GM06990 (cell line): ENCODE measurements at regions not wholly inside any gene's neighbourhood (a gene's known extent, or its start where the extent isn't known, plus 50 kb on each side); places are given as distances from the start of the nearest gene placed in this dataset.

Source experiments
- DNase-seq: peaks from one replicate; pipeline ENCODE4 v3.0.0-alpha.2; 2011; ENCODE audit not compliant: insufficient read length; ENCODE audit errors: extremely low read depth
- H3K27me3 ChIP-seq: replicated peaks from 2 replicates; pipeline ENCODE4 v1.6.0; 2011; ENCODE audit warnings: low read length; ENCODE audit not compliant: control insufficient read depth, insufficient read depth
- H3K36me3 ChIP-seq: 2 replicates; pipeline ENCODE4 v1.5.1; 2011; ENCODE audit warnings: low read length; ENCODE audit not compliant: control insufficient read depth, insufficient read depth
- H3K4me3 ChIP-seq: replicated peaks from 2 replicates; pipeline ENCODE4 v1.5.1; 2011; ENCODE audit warnings: low read depth, mild to moderate bottlenecking, control low read depth, low read length
- CTCF ChIP-seq: IDR thresholded peaks from 2 replicates; pipeline ENCODE4 v1.5.1; 2011; ENCODE audit warnings: low read length, control low read depth, mild to moderate bottlenecking, inconsistent platforms; ENCODE audit not compliant: insufficient read depth, poor library complexity, severe bottlenecking

- Histone ChIP-seq H3K36me3 (no peaks in the 10 kb centered on the region), H3K27me3 (no peaks in the 10 kb centered on the region), H3K4me3 (no peak overlapping the region)
- DNase-seq: no peak
- TF ChIP-seq CTCF: no peak
Observed at GRCh38 chr14:28361486-28361885, 405.1 kb upstream of the FOXG1 start.

GRCh38 chr14:28365510-28365909 is 401.1 kb upstream of the FOXG1 start:
- Histone ChIP-seq H3K36me3 (no peaks in the 10 kb centered on the region), H3K27me3 (no peaks in the 10 kb centered on the region), H3K4me3 (no peak overlapping the region)
- no peak for DNase-seq
- no peak for TF ChIP-seq CTCF

GRCh38 chr14:28373721-28374120 is 392.9 kb upstream of the FOXG1 start:
- H3K4me3 ChIP-seq: no peak overlapping the region
- no peak for TF ChIP-seq CTCF
- H3K27me3 ChIP-seq: no peaks in the 10 kb centered on the region
- no peaks in the 10 kb centered on the region for H3K36me3 ChIP-seq
- no peak for DNase-seq

- no peaks in the 10 kb centered on the region for H3K36me3 ChIP-seq
- no peak for DNase-seq
- H3K27me3 ChIP-seq: no peaks in the 10 kb centered on the region
- no peak for TF ChIP-seq CTCF
- H3K4me3 ChIP-seq: no peak overlapping the region
Observed at GRCh38 chr14:28375295-28375694, 391.3 kb upstream of the FOXG1 start.

- no peaks in the 10 kb centered on the region for H3K36me3 ChIP-seq
- H3K27me3 ChIP-seq: no peaks in the 10 kb centered on the region
- no peak for DNase-seq
- no peak overlapping the region for H3K4me3 ChIP-seq
- TF ChIP-seq CTCF: no peak
Observed at GRCh38 chr14:28381656-28382055, 384.9 kb upstream of the FOXG1 start.

- Histone ChIP-seq H3K36me3 (no peaks in the 10 kb centered on the region), H3K4me3 (no peak overlapping the region), H3K27me3 (no peaks in the 10 kb centered on the region)
- DNase-seq: no peak
- TF ChIP-seq CTCF: no peak
Observed at GRCh38 chr14:28382444-28383190, 384.0 kb upstream of the FOXG1 start.
